Adipocyte (in vitro differentiated cells): ENCODE measurements at regions not wholly inside any gene's neighbourhood (a gene's known extent, or its start where the extent isn't known, plus 50 kb on each side); places are given as distances from the start of the nearest gene placed in this dataset.

ENCODE experiments used
- DNase-seq: peaks from one replicate; pipeline ENCODE4 v3.0.0-alpha.2; 2015; ENCODE audit warnings: low read depth
- H3K27me3 ChIP-seq: replicated peaks from 2 replicates; pipeline ENCODE4 v1.7.0; 2013; ENCODE audit warnings: mild to moderate bottlenecking, low read length, moderate library complexity; ENCODE audit not compliant: control insufficient read depth, insufficient read depth
- H3K36me3 ChIP-seq: 2 replicates; pipeline ENCODE4 v1.7.0; 2013; ENCODE audit warnings: low read length, mild to moderate bottlenecking, moderate library complexity; ENCODE audit not compliant: control insufficient read depth, insufficient read depth, severe bottlenecking
- H3K4me1 ChIP-seq: 2 replicates; pipeline ENCODE4 v1.7.0; 2013; ENCODE audit warnings: mild to moderate bottlenecking, low read length, moderate library complexity; ENCODE audit not compliant: control insufficient read depth, insufficient read depth
- H3K4me3 ChIP-seq: 2 replicates; pipeline ENCODE4 v1.7.0; 2013; ENCODE audit warnings: mild to moderate bottlenecking, low read length, moderate library complexity
- H3K9ac ChIP-seq: 2 replicates; pipeline ENCODE4 v1.7.0; 2013; ENCODE audit warnings: mild to moderate bottlenecking, low read length, moderate library complexity
- H3K9me3 ChIP-seq: 2 replicates; pipeline ENCODE4 v1.7.0; 2013; ENCODE audit warnings: mild to moderate bottlenecking, low read length, moderate library complexity; ENCODE audit not compliant: control insufficient read depth

DNA sequence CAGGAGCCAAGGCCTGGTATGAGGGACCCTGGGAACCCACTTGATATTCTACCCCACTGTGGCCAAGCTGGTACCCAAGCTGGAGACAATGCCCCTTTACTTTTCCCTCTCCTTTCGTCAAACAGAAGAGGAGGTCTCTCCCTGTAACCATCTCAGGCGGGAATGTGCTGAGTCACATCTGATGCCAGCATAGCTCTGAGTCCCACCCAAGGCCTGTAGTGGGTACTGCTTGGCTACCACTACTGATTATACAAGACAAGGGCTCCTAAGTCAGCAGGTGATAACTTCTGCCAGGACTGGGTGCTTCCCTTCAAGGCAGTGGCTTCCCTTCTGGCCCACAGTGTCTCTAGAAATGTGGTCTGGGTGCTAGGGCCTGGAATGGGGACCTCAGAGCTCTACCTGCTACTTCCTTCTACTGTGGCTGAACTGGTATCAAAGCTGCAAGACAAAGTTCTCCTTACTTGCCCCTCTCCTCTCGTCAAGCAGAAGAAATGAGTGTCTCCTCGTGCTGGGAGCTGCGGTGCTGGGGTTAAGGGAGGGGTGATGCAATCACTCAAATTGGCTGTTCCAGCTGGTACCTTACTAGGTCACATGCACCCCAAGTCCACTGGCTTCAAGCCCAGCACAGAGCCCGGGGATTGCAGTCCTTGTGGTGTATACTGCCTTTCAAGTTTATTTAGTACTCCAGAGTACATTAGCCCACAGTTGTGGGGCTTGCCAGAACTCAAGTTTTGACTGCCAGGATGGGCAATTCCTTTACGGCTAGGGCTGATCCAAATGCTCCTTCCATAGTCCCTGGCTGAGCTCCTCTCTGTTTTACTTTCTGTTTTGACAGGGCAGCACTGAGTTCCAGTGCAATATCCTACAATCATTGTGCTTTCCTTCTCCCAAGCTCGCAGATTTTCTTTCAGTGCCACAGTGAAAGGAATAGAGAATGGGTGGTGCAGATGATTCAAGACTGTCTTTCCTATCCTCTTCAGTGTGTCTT lies 419.7 kb upstream of the CNTN5 start:
- Histone ChIP-seq H3K4me3 (no peak overlapping the region), H3K4me1 (no peaks in the 10 kb centered on the region), H3K9me3 (no peaks in the 10 kb centered on the region), H3K36me3 (no peaks in the 10 kb centered on the region), H3K9ac (no peak overlapping the region), H3K27me3 (no peaks in the 10 kb centered on the region)
- no peak for DNase-seq

DNA sequence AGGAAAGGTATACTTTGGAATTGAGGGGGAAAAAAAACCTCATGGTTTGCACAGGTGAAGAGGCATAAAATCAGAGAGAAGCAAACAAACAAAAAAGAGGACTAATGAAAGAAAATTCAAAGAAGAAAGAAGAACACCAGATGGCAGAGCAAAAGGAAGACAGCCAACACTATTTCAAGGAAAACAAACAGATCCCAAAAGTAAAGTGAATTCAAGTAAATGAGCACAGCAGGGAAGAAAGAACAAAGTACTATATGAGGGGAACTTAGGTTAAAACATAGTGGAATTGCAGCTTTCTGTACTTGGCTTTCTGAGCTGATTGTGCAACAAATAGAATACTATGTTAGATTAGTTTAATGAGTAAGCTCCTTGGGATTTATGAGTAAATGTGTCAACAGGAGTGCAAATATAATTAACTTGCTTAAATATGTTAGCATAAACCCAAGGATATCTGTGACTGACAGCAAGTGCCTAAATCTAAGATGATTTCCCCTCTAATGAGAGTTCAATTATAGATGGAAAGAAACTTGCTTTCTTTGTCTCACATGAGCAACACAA lies 404.6 kb upstream of the CNTN5 start:
- Histone ChIP-seq H3K9ac (no peak overlapping the region), H3K4me3 (no peak overlapping the region), H3K4me1 (no peaks in the 10 kb centered on the region), H3K36me3 (no peaks in the 10 kb centered on the region), H3K27me3 (no peaks in the 10 kb centered on the region), H3K9me3 (no peaks in the 10 kb centered on the region)
- no peak for DNase-seq

DNA sequence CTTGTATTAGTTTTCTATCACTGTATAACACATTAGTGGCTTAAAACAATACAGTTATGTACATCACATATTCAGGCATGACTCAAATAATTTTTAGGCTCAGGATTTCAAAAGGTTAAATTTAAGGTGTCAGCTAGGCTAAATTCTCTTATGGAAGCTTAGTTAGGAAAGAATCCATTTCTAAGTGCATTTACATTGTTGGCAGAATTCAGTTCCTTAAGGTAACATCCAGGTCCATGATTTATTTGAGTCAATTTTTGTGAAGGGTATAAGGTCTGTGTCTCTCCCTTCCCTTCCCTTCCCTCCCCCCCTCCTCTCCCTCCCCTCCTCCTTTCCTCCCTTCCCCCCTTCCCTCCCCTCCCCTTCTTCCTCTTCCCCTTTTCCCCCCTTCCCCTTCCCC lies 399.0 kb upstream of the CNTN5 start:
- no peaks in the 10 kb centered on the region for H3K36me3 ChIP-seq
- no peak for DNase-seq
- no peaks in the 10 kb centered on the region for H3K4me1 ChIP-seq
- no peak overlapping the region for H3K4me3 ChIP-seq
- H3K9ac ChIP-seq: no peak overlapping the region
- H3K27me3 ChIP-seq: no peaks in the 10 kb centered on the region
- H3K9me3 ChIP-seq: no peaks in the 10 kb centered on the region

DNA sequence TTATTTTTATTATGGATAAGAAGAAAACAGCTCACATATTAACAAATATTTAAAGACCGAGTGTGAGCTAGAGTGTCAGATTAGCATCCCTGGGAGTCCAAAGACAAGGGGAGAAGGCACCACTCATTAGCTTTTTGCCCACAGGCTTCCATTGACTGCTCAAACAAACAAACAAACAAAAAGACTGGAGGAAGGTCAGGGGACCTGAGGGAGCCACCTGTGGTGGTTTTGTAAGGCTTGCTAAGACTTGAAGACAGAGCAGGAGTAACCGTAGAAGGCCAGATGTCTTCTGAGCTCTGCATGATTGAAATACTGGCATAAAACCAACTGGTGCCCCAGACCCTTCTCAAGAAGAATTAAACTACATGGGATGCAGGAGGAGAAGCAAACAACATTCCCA lies 395.2 kb upstream of the CNTN5 start:
- DNase-seq: no peak
- H3K9me3 ChIP-seq: no peaks in the 10 kb centered on the region
- H3K4me3 ChIP-seq: no peak overlapping the region
- no peak overlapping the region for H3K9ac ChIP-seq
- H3K4me1 ChIP-seq: no peaks in the 10 kb centered on the region
- no peaks in the 10 kb centered on the region for H3K36me3 ChIP-seq
- H3K27me3 ChIP-seq: no peaks in the 10 kb centered on the region

DNA sequence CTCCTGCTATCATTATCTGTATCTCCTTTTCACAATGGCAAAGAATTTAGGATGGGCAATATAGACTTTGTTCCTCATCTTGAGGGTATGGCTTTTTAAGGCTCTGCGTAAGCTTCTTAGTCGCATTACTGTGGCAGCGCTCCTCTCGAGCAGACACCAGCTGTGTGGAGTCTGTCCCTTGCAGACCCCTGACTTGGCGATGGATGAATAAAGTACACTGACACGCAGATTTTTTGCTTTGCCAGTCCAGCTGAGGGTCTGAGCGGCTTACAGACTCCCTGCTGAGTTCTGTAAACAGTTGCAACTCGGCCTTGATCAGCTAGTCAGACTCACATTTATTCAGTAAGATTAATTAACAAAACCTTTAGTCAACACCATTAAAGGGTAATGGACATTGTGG lies 390.0 kb upstream of the CNTN5 start:
- no peak overlapping the region for H3K9ac ChIP-seq
- no peaks in the 10 kb centered on the region for H3K4me1 ChIP-seq
- H3K4me3 ChIP-seq: no peak overlapping the region
- no peaks in the 10 kb centered on the region for H3K9me3 ChIP-seq
- no peaks in the 10 kb centered on the region for H3K27me3 ChIP-seq
- DNase-seq: no peak
- H3K36me3 ChIP-seq: no peaks in the 10 kb centered on the region

DNA sequence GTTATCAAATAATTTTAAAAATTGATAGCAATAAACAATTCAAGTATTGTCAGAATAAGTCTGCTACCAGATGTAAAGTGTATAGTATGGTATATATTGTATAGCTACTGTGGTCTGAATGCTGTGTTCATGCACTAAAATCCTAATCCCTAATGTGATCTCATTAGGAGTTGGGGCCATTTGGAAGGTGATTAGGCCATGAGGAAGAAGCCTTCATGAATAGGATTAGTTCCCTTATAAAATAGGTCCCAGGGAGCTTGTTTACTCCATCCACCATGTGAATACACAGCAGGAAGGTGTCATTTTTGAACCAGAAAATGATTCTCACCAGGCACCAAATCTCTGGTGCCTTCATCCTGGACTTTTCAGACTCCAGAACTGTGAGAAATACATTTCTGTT lies 363.0 kb upstream of the CNTN5 start:
- no peak for DNase-seq

DNA sequence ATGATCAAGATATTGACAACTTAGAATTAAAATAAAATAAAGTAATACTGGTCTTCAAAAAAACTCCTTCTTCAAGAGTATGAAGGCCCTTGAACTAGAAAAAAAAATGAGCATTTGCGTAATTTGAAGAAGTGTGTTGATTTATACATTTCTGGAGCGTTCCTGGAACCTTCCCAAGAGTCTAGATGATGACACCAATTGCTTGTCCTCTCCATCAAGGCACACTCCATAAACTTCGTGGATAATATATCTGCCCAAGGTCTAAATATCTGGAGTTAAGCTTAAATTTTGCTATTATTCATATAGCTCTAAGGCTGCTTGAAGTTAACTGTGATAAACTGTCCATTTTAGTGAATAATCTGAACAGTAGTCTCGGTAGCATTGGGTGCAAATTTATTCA lies 361.3 kb upstream of the CNTN5 start:
- no peak overlapping the region for H3K9ac ChIP-seq
- no peaks in the 10 kb centered on the region for H3K36me3 ChIP-seq
- no peak overlapping the region for H3K4me3 ChIP-seq
- H3K4me1 ChIP-seq: no peaks in the 10 kb centered on the region
- H3K9me3 ChIP-seq: no peaks in the 10 kb centered on the region
- DNase-seq: no peak
- no peaks in the 10 kb centered on the region for H3K27me3 ChIP-seq

More for the DNA sequence above, 363.0 kb upstream of the CNTN5 start:
- Histone ChIP-seq H3K9me3 (no peaks in the 10 kb centered on the region), H3K27me3 (no peaks in the 10 kb centered on the region), H3K36me3 (no peaks in the 10 kb centered on the region), H3K9ac (no peak overlapping the region), H3K4me1 (no peaks in the 10 kb centered on the region), H3K4me3 (no peak overlapping the region)

DNA sequence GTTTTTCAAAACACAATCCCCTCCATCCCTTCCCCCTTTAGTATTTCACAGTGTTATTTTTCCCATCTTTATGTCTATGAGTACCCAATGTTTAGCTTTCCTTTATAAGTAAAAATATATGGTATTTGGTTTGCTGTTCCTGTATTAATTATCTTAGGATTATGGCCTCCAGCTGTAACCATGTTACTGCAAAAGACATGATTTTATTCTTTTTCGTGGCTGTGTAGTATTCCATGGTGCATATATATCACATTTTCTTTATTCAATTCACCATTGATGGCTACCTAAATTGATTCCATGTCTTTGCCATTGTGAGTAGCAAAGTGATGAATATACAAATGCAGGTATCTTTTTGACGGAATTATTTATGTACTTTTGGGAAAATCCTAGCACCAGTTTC lies 346.4 kb upstream of the CNTN5 start:
- DNase-seq: no peak
- Histone ChIP-seq H3K27me3 (no peaks in the 10 kb centered on the region), H3K4me1 (no peaks in the 10 kb centered on the region)

DNA sequence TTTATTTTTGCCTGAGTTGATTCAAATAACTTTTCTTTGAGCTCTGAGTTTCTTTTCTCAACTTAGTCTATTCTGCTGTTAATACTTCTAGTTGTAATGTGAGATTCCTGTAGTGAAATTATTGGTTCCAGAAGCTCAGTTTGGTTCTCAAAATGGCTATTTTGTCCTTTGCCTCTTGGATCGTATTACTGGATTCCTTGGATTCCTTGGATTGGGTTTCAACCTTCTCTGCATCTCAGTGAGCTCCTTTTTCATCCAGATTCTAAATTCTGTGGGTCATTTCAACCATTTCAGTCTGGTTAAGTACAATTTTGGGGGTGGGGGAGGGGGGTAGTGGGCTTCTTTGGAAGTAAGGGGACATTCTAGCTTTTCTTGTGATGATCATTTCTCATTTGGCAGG lies 341.1 kb upstream of the CNTN5 start:
- no peak for DNase-seq
- H3K27me3 ChIP-seq: no peaks in the 10 kb centered on the region
- peaks cover 5% of the 10 kb centered on the region for H3K9me3 ChIP-seq
- H3K36me3 ChIP-seq: no peaks in the 10 kb centered on the region
- no peak overlapping the region for H3K9ac ChIP-seq
- no peak overlapping the region for H3K4me3 ChIP-seq
- no peaks in the 10 kb centered on the region for H3K4me1 ChIP-seq

More for the DNA sequence above, 346.4 kb upstream of the CNTN5 start:
- Histone ChIP-seq H3K9ac (no peak overlapping the region), H3K9me3 (no peaks in the 10 kb centered on the region), H3K36me3 (no peaks in the 10 kb centered on the region), H3K4me3 (no peak overlapping the region)

DNA sequence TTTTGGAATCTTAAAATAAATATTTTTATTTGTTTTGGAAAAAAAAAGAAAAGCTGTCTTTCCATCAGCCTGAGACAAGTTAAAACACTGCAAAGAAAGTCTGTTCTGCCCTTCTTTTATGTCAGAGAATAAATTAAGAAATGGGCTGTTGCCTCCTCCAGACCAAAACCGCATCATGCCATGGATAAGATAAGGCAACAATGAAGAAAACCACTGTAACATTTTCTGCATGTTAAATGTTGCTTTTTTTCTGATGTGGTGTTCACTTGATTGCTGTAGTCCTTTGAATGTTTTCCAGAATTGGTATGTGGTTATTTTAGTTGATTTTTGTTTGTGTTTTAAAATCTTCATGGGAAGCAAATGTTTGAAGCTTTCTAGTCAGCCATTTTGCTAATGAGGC lies 319.2 kb upstream of the CNTN5 start:
- Histone ChIP-seq H3K9ac (no peak overlapping the region), H3K4me1 (no peaks in the 10 kb centered on the region), H3K4me3 (no peak overlapping the region), H3K36me3 (no peaks in the 10 kb centered on the region), H3K27me3 (no peaks in the 10 kb centered on the region), H3K9me3 (no peaks in the 10 kb centered on the region)
- DNase-seq: no peak

DNA sequence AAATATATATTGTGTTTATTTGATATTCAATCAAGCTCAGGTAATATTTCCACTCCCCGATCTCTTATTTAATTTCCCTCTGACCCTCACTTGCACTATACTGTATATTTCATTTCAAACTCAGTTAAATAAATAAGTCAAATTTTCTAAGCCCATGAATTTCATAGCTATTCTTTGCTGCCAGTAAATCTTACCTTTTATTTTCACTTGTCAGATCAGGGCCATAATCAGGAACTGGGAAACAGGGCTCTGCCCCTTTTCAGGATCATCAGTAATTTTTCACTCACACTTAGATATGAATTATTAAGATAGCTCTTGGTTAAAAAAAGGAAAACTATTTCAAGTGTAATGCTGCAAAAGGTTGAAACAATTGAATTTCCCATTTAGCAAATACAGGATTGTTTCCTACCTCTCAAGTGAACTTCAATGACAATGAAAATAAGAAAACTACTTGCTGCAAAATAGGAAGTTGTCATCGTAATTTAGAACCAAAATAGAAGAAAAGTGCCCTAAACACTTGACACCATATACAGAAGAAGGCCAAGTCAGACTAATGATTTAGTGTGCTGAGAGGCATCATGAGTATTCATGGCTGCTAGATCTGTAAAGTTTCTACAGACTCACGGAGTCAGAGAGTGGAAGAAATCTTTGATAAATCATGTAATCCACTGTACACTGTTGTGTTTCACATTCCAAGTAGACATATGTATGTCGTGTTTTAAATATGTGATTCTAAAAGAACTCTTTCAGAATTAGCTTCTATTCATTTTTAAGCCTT lies 316.8 kb upstream of the CNTN5 start:
- H3K36me3 ChIP-seq: no peaks in the 10 kb centered on the region
- H3K4me1 ChIP-seq: no peaks in the 10 kb centered on the region
- H3K4me3 ChIP-seq: no peak overlapping the region
- no peak overlapping the region for H3K9ac ChIP-seq
- no peak for DNase-seq
- H3K27me3 ChIP-seq: no peaks in the 10 kb centered on the region
- H3K9me3 ChIP-seq: no peaks in the 10 kb centered on the region
